Erythroblast (primary cell): ENCODE measurements at regions not wholly inside any gene's neighbourhood (a gene's known extent, or its start where the extent isn't known, plus 50 kb on each side); places are given as distances from the start of the nearest gene placed in this dataset.
"Not testable (repeated sequence)": the region's sequence is repeated elsewhere in the genome, so short reads cannot be mapped to it uniquely, and the experiment has no call there.

Experiments used
- GATA1 ChIP-seq: IDR thresholded peaks from 2 replicates; pipeline ENCODE4 v1.6.1; 2011; ENCODE audit warnings: low read depth, mild to moderate bottlenecking, control low read depth, low read length, moderate library complexity
- POLR2A ChIP-seq: IDR thresholded peaks from 2 replicates; pipeline ENCODE4 v1.6.1; 2011; ENCODE audit warnings: mild to moderate bottlenecking, low read length

DNA sequence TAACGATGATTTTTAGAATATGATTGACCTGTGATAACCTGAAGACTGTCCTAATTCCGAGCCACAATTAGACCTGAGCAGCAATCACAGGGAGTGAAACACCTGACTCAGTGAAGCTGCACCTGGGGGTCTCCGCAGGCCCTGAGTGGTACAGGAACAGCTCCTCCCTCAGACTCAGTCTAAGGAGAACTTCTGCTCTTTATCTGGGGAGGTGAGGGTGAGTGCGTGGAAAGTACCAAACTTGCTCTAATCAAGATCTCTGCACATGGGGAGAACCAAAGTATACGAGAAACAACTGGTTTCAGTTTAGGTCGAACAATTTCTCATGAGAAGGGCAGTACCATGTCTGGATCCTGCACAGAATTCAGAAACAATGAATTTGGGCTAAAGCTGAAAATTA, 555.3 kb downstream of the TMEM121 start:
- TF ChIP-seq POLR2A, GATA1: not testable (repeated sequence)
